T-helper 1 cell treated with Interleukin-12 subunit alpha and Interleukin-12 subunit beta and Interleukin-4 antibody, amounts not matched to agents 30 μg/mL and 1 μg/mL, for 36 hours (primary cell): ENCODE measurements at regions not wholly inside any gene's neighbourhood (a gene's known extent, or its start where the extent isn't known, plus 50 kb on each side); places are given as distances from the start of the nearest gene placed in this dataset.

Experiments used
- H3K27ac Mint-ChIP-seq: one replicate; pipeline ENCODE4 v1.8.0; 2021; ENCODE audit warnings: mild to moderate bottlenecking, mixed read lengths
- H3K27me3 Mint-ChIP-seq: one replicate; pipeline ENCODE4 v1.8.0; 2021; ENCODE audit warnings: low read depth, mixed read lengths
- H3K36me3 Mint-ChIP-seq: one replicate; pipeline ENCODE4 v1.8.0; 2021; ENCODE audit warnings: low read depth, mixed read lengths
- H3K4me1 Mint-ChIP-seq: one replicate; pipeline ENCODE4 v1.8.0; 2021; ENCODE audit warnings: low read depth, mixed read lengths
- H3K4me3 Mint-ChIP-seq: one replicate; pipeline ENCODE4 v1.8.0; 2021; ENCODE audit warnings: mild to moderate bottlenecking, moderate library complexity, mixed read lengths
- H3K9me3 Mint-ChIP-seq: one replicate; pipeline ENCODE4 v1.8.0; 2021; ENCODE audit warnings: mixed read lengths

DNA sequence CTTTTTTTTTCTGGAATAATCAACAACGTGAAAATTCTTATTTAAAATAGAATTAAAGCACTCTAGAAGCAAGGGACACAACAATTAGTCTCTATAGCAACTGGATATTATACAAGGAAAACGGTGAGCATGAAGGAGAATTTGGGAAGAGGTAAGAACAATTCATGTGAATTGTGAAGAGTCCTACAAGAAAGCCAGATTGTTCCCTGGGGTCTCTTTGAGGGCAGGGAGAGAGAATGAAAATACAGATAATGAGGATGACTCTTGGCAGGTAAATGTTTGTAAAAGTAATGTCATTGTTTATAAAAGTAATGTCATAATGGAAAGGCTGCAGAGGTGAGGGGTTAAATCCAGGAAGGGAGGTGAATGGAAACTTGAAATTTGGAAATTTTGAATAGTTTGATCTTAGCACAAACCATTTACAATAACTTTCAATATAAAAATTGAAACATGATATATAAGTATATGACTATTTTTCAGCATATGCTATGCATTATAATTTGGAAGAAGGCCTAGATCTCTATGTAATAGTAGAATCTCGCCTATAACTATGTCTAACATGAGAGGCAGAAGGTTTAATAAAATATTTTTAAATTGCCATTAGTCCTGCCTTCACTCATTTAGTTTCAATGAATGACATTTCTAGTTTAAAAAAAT lies 378.8 kb upstream of the DCN start:
- Mint-ChIP-seq H3K27me3 (no peaks in the 10 kb centered on the region), H3K9me3 (peaks cover 32% of the 10 kb centered on the region), H3K4me3 (no peak overlapping the region), H3K27ac (no peak overlapping the region), H3K4me1 (peaks cover 13% of the 10 kb centered on the region), H3K36me3 (peaks cover 4% of the 10 kb centered on the region)

DNA sequence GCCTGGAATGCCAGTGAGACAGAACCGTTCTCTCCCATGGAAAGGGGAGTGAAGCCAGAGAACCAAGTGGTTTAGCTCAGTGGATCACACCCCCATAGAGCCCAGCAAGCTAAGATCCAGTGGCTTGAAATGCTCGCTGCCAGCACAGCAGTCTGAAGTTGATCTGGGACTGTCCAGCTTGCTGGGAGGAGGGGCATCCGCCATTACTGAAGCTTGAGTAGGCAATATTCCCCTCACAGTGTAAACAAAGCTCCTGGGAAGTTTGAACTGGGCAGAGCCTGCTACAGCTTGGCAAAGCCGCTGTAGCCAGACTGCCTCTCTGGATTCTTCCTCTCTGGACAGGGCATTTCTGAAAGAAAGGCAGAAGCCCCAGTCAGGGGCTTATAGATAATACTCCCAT lies 374.3 kb upstream of the DCN start:
- H3K9me3 Mint-ChIP-seq, result peaks cover 16% of the 10 kb centered on the region
- H3K27me3 Mint-ChIP-seq, result no peaks in the 10 kb centered on the region
- H3K4me1 Mint-ChIP-seq, result peaks cover under 1% of the 10 kb centered on the region
- no peak overlapping the region for H3K4me3 Mint-ChIP-seq
- no peaks in the 10 kb centered on the region for H3K36me3 Mint-ChIP-seq
- H3K27ac Mint-ChIP-seq, result no peak overlapping the region

DNA sequence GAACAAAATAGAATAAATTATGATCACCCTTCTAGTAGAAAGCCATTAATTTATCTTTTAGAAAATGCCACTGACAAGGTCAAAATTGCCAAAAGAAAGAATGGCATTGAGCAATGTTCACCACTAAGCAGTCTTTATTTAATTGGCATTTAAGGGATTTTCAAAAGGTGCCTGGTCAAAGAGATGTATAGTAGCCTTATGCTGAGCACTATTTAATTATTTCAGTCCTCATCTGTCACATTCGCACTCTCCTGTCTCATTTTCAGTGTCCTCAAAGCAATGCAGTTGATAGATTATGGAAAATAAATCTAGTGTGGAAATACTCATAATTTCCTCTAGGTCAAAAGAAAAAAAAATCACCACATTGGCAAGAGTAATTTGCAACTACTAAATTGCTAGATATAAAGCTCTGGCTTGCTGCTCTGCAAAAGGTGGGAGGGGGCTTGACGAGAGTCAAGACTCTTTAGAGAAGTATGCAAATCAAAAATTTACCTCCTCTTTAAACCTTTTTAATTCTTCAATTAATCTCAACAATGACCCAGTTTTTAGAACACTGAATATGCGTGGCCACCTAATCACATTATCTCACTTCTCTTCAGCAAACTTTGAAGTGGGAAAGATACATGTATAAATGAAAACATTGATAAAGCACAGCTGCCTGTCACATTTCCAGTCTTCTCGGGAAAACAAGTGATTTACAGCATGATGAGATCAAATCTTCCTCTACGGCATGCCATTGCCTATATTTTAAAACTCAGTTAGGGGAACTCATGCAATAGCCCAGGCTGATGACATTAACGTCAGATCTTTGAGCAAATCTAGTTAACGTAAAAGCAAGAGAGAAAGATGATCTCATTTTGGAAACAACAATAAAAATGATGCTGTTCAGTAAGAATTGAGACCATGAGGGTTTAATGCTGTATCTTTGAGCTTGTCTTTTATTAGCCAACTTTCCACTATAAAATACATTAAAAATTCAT lies 373.1 kb upstream of the DCN start:
- Mint-ChIP-seq H3K9me3 (peaks cover 13% of the 10 kb centered on the region), H3K4me1 (no peaks in the 10 kb centered on the region), H3K27ac (no peak overlapping the region), H3K27me3 (no peaks in the 10 kb centered on the region), H3K4me3 (no peak overlapping the region), H3K36me3 (no peaks in the 10 kb centered on the region)

DNA sequence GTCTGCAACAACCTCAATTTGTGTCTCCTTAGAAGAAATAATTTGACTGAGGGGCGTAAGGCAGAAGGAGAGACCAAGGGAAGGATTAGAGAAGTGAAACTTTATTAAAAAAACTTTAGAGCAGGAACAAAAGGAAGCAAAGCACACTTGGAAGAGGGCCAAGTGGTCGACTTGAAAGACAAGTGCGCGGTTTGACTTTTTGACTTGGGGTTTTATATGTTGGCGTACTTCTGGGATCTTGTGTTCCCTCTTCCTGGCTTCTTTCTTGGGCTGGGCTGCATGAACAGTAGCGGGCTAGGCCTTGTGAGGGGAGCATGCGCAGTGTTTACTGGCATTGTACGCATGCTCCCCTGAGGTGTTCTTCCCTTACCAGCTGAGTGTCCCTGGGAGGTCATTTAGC lies 369.3 kb upstream of the DCN start:
- no peaks in the 10 kb centered on the region for H3K27me3 Mint-ChIP-seq
- no peak overlapping the region for H3K4me3 Mint-ChIP-seq
- H3K9me3 Mint-ChIP-seq, result no peaks in the 10 kb centered on the region
- H3K36me3 Mint-ChIP-seq, result no peaks in the 10 kb centered on the region
- no peaks in the 10 kb centered on the region for H3K4me1 Mint-ChIP-seq
- H3K27ac Mint-ChIP-seq, result no peak overlapping the region

DNA sequence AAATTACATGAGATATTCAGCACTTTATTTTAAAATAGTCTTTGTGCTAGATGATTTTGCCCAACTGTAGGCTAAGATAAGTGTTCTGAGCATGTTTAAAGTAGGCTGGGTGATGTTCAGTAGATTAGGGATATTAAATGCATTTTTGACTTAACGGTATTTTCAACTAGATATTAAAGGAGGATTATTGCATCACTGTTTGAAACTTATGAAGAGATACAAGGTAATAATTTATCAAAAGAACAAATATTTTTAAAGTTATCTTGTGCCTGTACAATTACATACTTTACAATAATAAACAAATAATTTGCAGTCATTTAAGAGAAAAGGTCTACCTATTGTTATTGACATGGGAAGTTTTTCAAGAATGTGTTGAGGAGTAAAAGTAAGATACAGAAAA lies 368.6 kb upstream of the DCN start:
- Mint-ChIP-seq H3K4me1 (no peaks in the 10 kb centered on the region), H3K27me3 (no peaks in the 10 kb centered on the region), H3K27ac (no peak overlapping the region), H3K9me3 (no peaks in the 10 kb centered on the region), H3K36me3 (no peaks in the 10 kb centered on the region), H3K4me3 (no peak overlapping the region)

DNA sequence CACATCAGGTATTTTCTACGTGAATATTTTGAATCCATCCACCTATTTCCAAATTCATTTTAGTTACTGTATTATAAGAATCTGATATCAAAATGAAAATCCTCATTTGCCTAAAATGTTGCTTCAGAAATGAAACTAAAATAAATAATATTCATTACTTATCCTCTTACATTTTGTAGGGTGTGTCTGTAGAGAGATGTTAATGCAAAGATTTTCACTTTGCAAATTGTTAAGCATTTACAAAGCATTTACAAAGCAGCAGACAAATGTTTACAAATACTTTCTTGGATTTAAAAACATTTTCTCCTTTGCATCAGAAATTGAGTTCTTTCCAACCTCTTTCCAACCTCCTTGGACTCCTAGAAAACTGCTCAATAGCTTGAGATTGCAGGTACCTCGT lies 360.0 kb upstream of the DCN start:
- Mint-ChIP-seq H3K9me3 (peaks cover 3% of the 10 kb centered on the region), H3K27ac (no peak overlapping the region), H3K4me3 (no peak overlapping the region), H3K27me3 (no peaks in the 10 kb centered on the region), H3K36me3 (no peaks in the 10 kb centered on the region), H3K4me1 (no peaks in the 10 kb centered on the region)

DNA sequence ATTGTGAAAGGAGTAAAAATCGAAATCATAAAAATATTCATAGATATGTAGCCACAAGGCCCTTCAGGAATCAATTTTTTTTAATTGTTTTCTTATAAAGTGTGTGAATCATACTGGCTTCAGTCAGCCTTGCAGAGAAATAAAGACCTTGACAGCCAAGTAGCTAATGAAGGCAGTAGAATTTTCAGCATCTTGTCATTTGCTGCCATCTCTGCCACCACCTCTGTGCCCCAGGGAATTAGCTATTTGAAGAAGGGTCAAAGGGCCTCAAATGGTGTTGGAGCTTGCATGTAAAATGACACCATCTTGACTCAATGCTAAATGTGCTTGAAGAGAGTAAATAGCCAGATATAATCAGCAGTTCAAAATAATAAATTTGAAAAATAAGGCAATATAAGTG lies 359.4 kb upstream of the DCN start:
- Mint-ChIP-seq H3K4me1 (no peaks in the 10 kb centered on the region), H3K27me3 (no peaks in the 10 kb centered on the region), H3K9me3 (peaks cover 3% of the 10 kb centered on the region), H3K4me3 (no peak overlapping the region), H3K36me3 (no peaks in the 10 kb centered on the region), H3K27ac (no peak overlapping the region)

DNA sequence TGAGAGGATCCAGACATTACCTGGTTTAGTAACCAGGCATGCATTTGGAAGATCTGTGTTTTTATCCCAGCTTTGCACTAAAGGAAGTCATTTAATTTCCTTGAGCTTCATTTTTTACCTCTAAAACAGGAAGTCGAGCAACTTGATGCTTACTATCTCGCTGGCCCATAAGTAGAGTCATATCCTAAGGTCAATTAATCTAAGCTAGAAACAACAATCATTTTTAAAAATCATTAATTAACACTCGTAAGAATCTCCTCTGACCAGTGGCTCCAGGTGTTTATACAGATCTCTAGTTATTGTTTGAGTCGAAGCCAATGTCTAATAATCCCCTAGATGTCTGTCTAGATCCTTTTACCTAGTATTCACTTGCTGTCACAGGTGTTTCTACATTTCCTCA lies 355.8 kb upstream of the DCN start:
- Mint-ChIP-seq H3K4me3 (no peak overlapping the region), H3K36me3 (no peaks in the 10 kb centered on the region), H3K27ac (no peak overlapping the region), H3K27me3 (no peaks in the 10 kb centered on the region), H3K9me3 (peaks cover 14% of the 10 kb centered on the region), H3K4me1 (no peaks in the 10 kb centered on the region)

DNA sequence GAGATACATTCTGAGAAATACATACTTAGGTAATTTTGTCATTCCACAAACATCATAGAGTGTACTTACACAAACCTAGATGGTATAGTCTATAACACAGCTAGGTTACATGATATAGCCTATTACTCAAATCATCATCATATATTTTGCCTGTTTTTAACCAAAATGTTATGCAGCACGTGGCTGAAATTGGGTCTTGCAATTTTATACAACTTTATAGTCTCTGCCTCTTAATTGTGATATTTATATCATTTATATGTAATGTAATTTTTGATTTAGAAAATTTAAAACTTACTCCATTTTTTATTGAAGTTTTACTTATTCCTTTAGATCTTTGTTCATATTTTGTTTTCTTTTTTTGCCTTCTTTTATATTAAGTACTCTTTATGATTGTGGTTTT lies 350.7 kb upstream of the DCN start:
- peaks cover 11% of the 10 kb centered on the region for H3K9me3 Mint-ChIP-seq
- no peaks in the 10 kb centered on the region for H3K4me1 Mint-ChIP-seq
- no peak overlapping the region for H3K27ac Mint-ChIP-seq
- H3K27me3 Mint-ChIP-seq, result no peaks in the 10 kb centered on the region
- no peak overlapping the region for H3K4me3 Mint-ChIP-seq
- no peaks in the 10 kb centered on the region for H3K36me3 Mint-ChIP-seq

DNA sequence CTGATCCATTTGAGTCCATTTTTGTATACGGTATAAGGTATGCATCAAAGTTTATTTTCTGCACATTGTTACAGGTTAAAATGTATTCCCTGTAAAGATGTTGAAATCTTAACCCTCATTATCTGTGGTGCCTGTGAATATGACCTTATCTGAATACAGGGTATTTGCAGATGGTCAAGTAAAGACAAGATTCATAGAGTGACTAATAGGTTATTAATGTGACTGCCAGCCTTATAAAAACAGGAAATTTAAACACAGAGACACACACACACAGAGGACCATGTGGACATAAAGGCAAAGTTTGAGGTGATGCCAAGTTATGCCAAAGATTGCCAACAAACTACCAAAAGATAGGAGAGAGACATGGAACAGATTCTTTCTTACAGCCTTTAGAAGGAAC lies 347.2 kb upstream of the DCN start:
- H3K27me3 Mint-ChIP-seq, result no peaks in the 10 kb centered on the region
- no peak overlapping the region for H3K4me3 Mint-ChIP-seq
- H3K9me3 Mint-ChIP-seq, result peaks cover 4% of the 10 kb centered on the region
- no peak overlapping the region for H3K27ac Mint-ChIP-seq
- no peaks in the 10 kb centered on the region for H3K36me3 Mint-ChIP-seq
- H3K4me1 Mint-ChIP-seq, result no peaks in the 10 kb centered on the region

DNA sequence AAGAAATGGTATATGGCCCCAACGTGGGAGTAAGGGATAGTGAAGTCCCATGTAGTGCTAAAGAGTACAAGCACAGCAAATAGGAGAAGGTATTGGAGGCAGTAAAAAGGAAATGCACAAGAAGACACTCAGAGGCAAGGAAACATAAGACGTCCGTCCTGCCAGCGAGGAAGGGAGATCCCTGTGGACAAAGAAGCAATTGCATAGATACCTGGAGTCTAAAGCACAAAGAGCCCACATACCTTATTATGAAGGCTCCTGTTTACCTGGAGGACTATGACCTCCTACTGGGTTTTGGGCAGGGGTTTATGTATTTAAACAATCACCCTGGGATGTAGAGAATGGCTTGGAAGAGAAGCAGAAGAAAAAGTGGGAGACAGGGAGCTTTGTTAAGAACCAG lies 341.2 kb upstream of the DCN start:
- Mint-ChIP-seq H3K4me1 (no peaks in the 10 kb centered on the region), H3K27ac (no peak overlapping the region), H3K36me3 (no peaks in the 10 kb centered on the region), H3K4me3 (no peak overlapping the region), H3K9me3 (peaks cover 10% of the 10 kb centered on the region), H3K27me3 (no peaks in the 10 kb centered on the region)

DNA sequence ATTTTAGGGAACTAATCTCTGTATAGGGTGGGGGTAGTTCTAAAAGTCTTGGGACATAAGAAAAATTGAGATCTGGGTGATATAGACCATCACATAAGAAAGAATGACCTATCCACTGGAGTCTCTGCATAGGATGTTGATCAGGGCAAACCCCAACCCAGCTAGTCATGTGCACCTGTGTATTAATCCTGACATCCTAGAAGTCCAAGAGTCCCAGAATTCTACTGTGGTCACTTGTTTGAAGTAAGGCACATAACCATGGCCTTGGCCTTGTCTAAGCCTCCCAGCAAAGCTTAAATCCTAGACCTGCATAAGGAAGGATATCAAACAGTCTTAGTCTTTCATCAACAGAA lies 334.1 kb upstream of the DCN start:
- no peaks in the 10 kb centered on the region for H3K36me3 Mint-ChIP-seq
- peaks cover 11% of the 10 kb centered on the region for H3K9me3 Mint-ChIP-seq
- H3K27me3 Mint-ChIP-seq, result no peaks in the 10 kb centered on the region
- no peak overlapping the region for H3K4me3 Mint-ChIP-seq
- H3K27ac Mint-ChIP-seq, result no peak overlapping the region
- H3K4me1 Mint-ChIP-seq, result no peaks in the 10 kb centered on the region

DNA sequence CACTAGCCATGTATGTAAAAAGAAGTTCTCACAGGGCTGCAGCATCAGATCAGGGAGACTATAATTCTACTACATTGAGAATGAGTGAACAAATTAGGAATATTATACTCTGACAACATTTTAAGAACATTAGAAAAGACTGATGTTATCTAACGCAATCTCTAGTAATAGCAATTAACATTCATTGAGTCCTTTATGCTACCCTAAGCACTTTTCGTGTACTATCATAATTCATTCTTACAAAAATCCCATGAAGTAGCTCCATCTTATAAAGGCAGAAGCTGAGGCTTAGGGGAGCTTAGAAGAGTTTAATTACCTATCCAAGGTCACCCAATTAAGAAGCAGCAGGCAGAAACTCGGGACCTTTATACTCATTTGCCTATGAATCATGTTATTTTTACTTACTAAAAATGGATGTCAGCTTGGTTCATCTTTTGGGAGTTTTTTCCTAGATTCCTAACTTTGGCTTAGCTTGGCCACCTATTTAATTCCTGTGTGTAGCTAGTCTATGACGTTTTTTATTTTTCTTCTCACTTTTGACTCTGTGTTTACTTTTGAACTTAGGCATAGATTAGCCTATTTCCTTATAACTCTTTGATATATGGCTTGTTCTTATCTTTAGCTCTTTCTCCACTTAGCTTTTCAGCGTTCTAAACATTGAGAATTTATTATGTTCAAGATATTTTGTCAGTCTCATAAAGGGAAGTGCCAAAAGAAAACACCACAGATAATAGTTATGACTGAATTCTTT lies 333.5 kb upstream of the DCN start:
- Mint-ChIP-seq H3K27ac (no peak overlapping the region), H3K9me3 (peaks cover 6% of the 10 kb centered on the region), H3K36me3 (no peaks in the 10 kb centered on the region), H3K4me3 (no peak overlapping the region), H3K4me1 (no peaks in the 10 kb centered on the region), H3K27me3 (no peaks in the 10 kb centered on the region)

DNA sequence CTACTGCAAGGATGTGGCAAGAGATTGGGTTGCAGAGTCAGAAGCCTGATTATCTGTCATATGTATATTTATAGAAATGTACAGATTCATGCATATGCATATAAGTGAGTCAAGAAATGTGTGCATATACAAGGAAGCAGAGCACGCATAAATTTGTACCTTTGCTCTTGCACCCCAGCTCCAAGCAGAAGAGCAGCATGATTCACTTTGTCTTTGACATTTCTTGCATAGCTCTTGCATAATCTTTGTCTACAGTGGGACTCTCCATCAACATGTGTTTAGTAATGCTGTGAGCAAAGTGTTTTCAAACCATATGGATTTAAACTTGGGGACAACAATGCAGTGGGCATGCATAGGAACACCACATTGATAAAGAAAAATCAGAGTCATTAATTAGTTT lies 330.7 kb upstream of the DCN start:
- H3K27me3 Mint-ChIP-seq, result no peaks in the 10 kb centered on the region
- peaks cover 6% of the 10 kb centered on the region for H3K9me3 Mint-ChIP-seq
- no peak overlapping the region for H3K27ac Mint-ChIP-seq
- no peak overlapping the region for H3K4me3 Mint-ChIP-seq
- no peaks in the 10 kb centered on the region for H3K36me3 Mint-ChIP-seq
- no peaks in the 10 kb centered on the region for H3K4me1 Mint-ChIP-seq
